Neural cell (in vitro differentiated cells): ENCODE measurements at regions not wholly inside any gene's neighbourhood (a gene's known extent, or its start where the extent isn't known, plus 50 kb on each side); places are given as distances from the start of the nearest gene placed in this dataset.

Source experiments
- CTCF ChIP-seq: fragments of 450-650 bp; IDR thresholded peaks from 2 replicates; pipeline ENCODE4 v1.5.1; 2014; ENCODE audit warnings: antibody characterized with exemption, mild to moderate bottlenecking, moderate library complexity; ENCODE audit not compliant: poor library complexity, severe bottlenecking
- EP300 ChIP-seq: fragments of 450-650 bp; conservative IDR thresholded peaks from 2 replicates; pipeline ENCODE4 v1.6.1; 2014; ENCODE audit warnings: antibody characterized with exemption, mild to moderate bottlenecking, moderate library complexity; ENCODE audit not compliant: poor library complexity, severe bottlenecking
- EZH2 ChIP-seq: fragments of 200-600, 300-800 bp; shearing (Covaris generic), sonication (generic); IDR thresholded peaks from 2 replicates; pipeline ENCODE4 v1.6.1; 2014; ENCODE audit warnings: antibody characterized with exemption, low read length, borderline replicate concordance, mild to moderate bottlenecking; ENCODE audit not compliant: insufficient read depth, poor library complexity, severe bottlenecking

- TF ChIP-seq EP300 (no peak), EZH2 (no peak), CTCF (no peak)
Observed at GRCh38 chr22:47593291-47593690, 830.8 kb downstream of the TBC1D22A start.
